ENCODE measurements at regions not wholly inside any gene's neighbourhood (a gene's known extent, or its start where the extent isn't known, plus 50 kb on each side); places are given as distances from the start of the nearest gene placed in this dataset.

DNA sequence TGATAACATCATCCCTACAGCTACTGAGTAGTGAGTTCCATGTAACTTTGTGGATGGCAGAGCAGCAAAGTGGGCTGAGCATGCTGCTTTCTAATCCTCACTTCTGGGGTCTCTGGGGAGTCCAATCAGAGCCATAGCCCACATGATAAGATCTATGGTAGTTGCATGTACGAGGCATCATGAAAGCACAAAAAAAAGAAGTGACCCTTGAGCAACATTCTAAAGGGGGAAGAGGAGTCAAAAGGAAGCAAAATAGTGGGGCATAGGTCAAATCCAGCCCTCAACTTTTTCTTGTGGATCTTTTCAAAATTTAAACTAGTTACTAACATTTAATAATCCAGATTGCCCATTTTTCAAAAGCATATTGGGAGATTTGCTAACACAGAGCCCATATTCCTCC lies 208.5 kb upstream of the TOX3 start:
- DNase-seq = no peak
- no peak overlapping the region for H3K4me3 ChIP-seq (ENCODE audit: low read length)
- ATAC-seq (ENCODE audit: poor library complexity) = no peak
- H3K4me1 ChIP-seq (ENCODE audit: insufficient read depth, low read length) = no peaks in the 10 kb centered on the region
- no peaks in the 10 kb centered on the region for H3K4me1 Mint-ChIP-seq (ENCODE audit: low read depth)
- no peaks in the 10 kb centered on the region for H3K36me3 Mint-ChIP-seq (ENCODE audit: low read depth)
- ChIA-PET POLR2A (no interaction called here), CTCF (no interaction called here)
- no peak overlapping the region for H3K4me3 Mint-ChIP-seq
- no peak overlapping the region for H3K27ac Mint-ChIP-seq
- H3K36me3 ChIP-seq (ENCODE audit: insufficient read depth, low read length) = no peaks in the 10 kb centered on the region
- H3K9me3 ChIP-seq (ENCODE audit: control insufficient read depth in 1 of 2, insufficient read depth in 1 of 2, low read length in 2 of 2) = peaks cover 0 to 5% of the 10 kb centered on the region in 2 experiments
- no peak overlapping the region for H3K27ac ChIP-seq (ENCODE audit: low read depth in 1 of 2, low read length in 2 of 2)
- TF ChIP-seq, protein P1, sequence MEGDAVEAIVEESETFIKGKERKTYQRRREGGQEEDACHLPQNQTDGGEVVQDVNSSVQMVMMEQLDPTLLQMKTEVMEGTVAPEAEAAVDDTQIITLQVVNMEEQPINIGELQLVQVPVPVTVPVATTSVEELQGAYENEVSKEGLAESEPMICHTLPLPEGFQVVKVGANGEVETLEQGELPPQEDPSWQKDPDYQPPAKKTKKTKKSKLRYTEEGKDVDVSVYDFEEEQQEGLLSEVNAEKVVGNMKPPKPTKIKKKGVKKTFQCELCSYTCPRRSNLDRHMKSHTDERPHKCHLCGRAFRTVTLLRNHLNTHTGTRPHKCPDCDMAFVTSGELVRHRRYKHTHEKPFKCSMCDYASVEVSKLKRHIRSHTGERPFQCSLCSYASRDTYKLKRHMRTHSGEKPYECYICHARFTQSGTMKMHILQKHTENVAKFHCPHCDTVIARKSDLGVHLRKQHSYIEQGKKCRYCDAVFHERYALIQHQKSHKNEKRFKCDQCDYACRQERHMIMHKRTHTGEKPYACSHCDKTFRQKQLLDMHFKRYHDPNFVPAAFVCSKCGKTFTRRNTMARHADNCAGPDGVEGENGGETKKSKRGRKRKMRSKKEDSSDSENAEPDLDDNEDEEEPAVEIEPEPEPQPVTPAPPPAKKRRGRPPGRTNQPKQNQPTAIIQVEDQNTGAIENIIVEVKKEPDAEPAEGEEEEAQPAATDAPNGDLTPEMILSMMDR (IDR thresholded peaks at IDR 0.05) = no peak
- H3K9me3 Mint-ChIP-seq = no peaks in the 10 kb centered on the region
- H3K27me3 ChIP-seq (ENCODE audit: control insufficient read depth in 1 of 2, insufficient read depth in 2 of 2, low read length in 2 of 2) = no peaks in the 10 kb centered on the region
- H3K27me3 Mint-ChIP-seq = no peaks in the 10 kb centered on the region
- intact Hi-C loops (cut with DNase I, micrococcal nuclease) = no loop called here

DNA sequence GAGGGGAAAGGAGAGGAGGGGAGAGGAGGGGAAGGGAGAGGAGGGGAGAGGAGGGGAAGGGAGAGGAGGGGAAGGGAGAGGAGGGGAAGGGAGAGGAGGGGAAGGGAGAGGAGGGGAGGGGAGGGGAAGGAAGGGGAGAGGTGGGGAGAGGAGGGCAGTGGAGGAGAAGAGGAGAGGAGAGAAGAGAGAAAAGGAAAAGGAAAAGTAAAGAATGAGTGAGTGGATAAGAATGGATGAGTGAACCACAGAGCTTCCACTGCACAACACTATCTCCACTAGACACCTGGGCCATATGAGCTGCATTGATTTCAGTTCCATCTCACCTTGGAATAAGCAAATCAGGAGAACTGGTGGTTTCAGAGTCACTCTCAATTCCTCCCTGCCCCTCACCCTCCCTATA lies 204.1 kb upstream of the TOX3 start:
- no peak for ATAC-seq (ENCODE audit: poor library complexity)
- TF ChIP-seq, protein P1 (IDR thresholded peaks at IDR 0.05) = no peak
- no peaks in the 10 kb centered on the region for H3K4me1 ChIP-seq (ENCODE audit: insufficient read depth, low read length)
- H3K27me3 ChIP-seq (ENCODE audit: control insufficient read depth in 1 of 2, insufficient read depth in 2 of 2, low read length in 2 of 2) = no peaks in the 10 kb centered on the region
- H3K9me3 Mint-ChIP-seq = no peaks in the 10 kb centered on the region
- no peak overlapping the region for H3K27ac Mint-ChIP-seq
- H3K27me3 Mint-ChIP-seq = peaks cover 4% of the 10 kb centered on the region
- peaks cover 0 to 5% of the 10 kb centered on the region in 2 experiments for H3K9me3 ChIP-seq (ENCODE audit: control insufficient read depth in 1 of 2, insufficient read depth in 1 of 2, low read length in 2 of 2)
- no peak for DNase-seq
- no peaks in the 10 kb centered on the region for H3K4me1 Mint-ChIP-seq (ENCODE audit: low read depth)
- ChIA-PET POLR2A (no interaction called here), CTCF (no interaction called here)
- no peaks in the 10 kb centered on the region for H3K36me3 Mint-ChIP-seq (ENCODE audit: low read depth)
- intact Hi-C loops (cut with DNase I, micrococcal nuclease) = no loop called here
- no peak overlapping the region for H3K4me3 Mint-ChIP-seq
- H3K4me3 ChIP-seq (ENCODE audit: low read length) = no peak overlapping the region
- H3K36me3 ChIP-seq (ENCODE audit: insufficient read depth, low read length) = no peaks in the 10 kb centered on the region
- H3K27ac ChIP-seq (ENCODE audit: low read depth in 1 of 2, low read length in 2 of 2) = no peak overlapping the region

DNA sequence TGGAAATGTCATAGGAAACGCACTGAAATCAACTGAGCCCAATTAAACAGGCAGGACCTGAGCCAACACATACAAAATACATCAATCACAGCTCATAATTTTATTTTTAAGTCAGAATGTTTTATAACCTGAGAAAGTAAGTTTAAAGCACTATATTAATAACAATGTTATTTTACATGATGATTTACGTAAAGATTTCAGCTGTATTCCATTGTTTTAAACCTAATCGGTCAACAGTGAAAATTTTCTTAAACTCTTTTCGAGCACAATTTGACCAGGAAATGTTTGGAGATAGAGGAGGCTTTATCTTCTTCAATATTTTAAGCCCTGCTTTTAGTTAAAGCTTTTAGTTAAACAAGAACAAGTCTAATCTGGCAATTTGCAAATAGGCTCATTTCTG lies 201.8 kb upstream of the TOX3 start:
- TF ChIP-seq, protein P1 (IDR thresholded peaks at IDR 0.05) = no peak
- ChIA-PET POLR2A (no interaction called here), CTCF (no interaction called here)
- H3K9me3 ChIP-seq (ENCODE audit: control insufficient read depth in 1 of 2, insufficient read depth in 1 of 2, low read length in 2 of 2) = peaks cover 0 to 2% of the 10 kb centered on the region in 2 experiments
- no peaks in the 10 kb centered on the region for H3K4me1 ChIP-seq (ENCODE audit: insufficient read depth, low read length)
- intact Hi-C loops (cut with DNase I, micrococcal nuclease) = no loop called here
- Mint-ChIP-seq H3K27ac (no peak overlapping the region), H3K36me3 (ENCODE audit: low read depth) (no peaks in the 10 kb centered on the region), H3K9me3 (no peaks in the 10 kb centered on the region), H3K4me1 (ENCODE audit: low read depth) (no peaks in the 10 kb centered on the region), H3K4me3 (no peak overlapping the region), H3K27me3 (peaks cover 4% of the 10 kb centered on the region)
- ATAC-seq (ENCODE audit: poor library complexity) (no peak), DNase-seq (no peak)
- H3K27me3 ChIP-seq (ENCODE audit: control insufficient read depth in 1 of 2, insufficient read depth in 2 of 2, low read length in 2 of 2) = no peaks in the 10 kb centered on the region
- H3K27ac ChIP-seq (ENCODE audit: low read depth in 1 of 2, low read length in 2 of 2) = no peak overlapping the region
- no peaks in the 10 kb centered on the region for H3K36me3 ChIP-seq (ENCODE audit: insufficient read depth, low read length)
- H3K4me3 ChIP-seq (ENCODE audit: low read length) = no peak overlapping the region

Data from CD4-positive, alpha-beta T cell (primary cell).